GM12878 (cell line): ENCODE measurements at regions not wholly inside any gene's neighbourhood (a gene's known extent, or its start where the extent isn't known, plus 50 kb on each side); places are given as distances from the start of the nearest gene placed in this dataset.
"Not testable (repeated sequence)": the region's sequence is repeated elsewhere in the genome, so short reads cannot be mapped to it uniquely, and the experiment has no call there.

Source experiments
- ATAC-seq: fragments of 200-7000 bp; cut with Tn5 transposase; 3 replicates; pipeline ENCODE4 v1.9.1; 2020; ENCODE audit warnings: mild to moderate bottlenecking, moderate library complexity
- BruUV-seq: library from RNA; stranded (reverse); fragments of 400-500 nt; replicated peaks from 2 replicates; lab custom pipeline; 2021; lab: Mats Ljungman, UMichigan
- CTCF ChIA-PET: fragments of 300-600 bp; sonication (Branson Sonifier 250); formaldehyde crosslinking; extraction: SDS; loops from one replicate; lab custom pipeline; 2021; ENCODE audit warnings: inconsistent platforms; lab: Yijun Ruan, JAX
- POLR2A ChIA-PET: fragments of 350-600 bp; formaldehyde crosslinking; extraction: SDS; loops from one replicate; lab custom pipeline; 2021; ENCODE audit warnings: inconsistent platforms; lab: Charles Lee
- RAD21 ChIA-PET: fragments of 300-600 bp; sonication (Branson Sonifier 250); formaldehyde crosslinking; loops from one replicate; lab custom pipeline; 2023; ENCODE audit warnings: antibody characterized with exemption; ENCODE audit not compliant: unreplicated experiment; lab: Charles Lee
- SMC1A ChIA-PET: fragments of 300-600 bp; sonication (Branson Sonifier 250); formaldehyde crosslinking; loops from one replicate; lab custom pipeline; 2023; ENCODE audit not compliant: unreplicated experiment, uncharacterized antibody; lab: Charles Lee
- DNase-seq: peaks from one replicate; pipeline ENCODE4 v3.0.0-alpha.2; 2011; ENCODE audit warnings: low read depth, low spot score
- FAIRE-seq: peaks from 3 replicates; lab custom pipeline; 2011; peaks lifted over from hg19 to GRCh38; lab: Jason Lieb, UNC
- H2AFZ ChIP-seq: 2 replicates; pipeline ENCODE4 v1.6.0; 2011; ENCODE audit warnings: low read depth, low read length, control low read depth; ENCODE audit not compliant: control insufficient read depth
- H3K27ac ChIP-seq: 2 replicates; pipeline ENCODE4 v1.5.1; 2011; ENCODE audit warnings: control low read depth; ENCODE audit not compliant: control insufficient read depth, insufficient read depth
- H3K27me3 ChIP-seq, 2 experiments: replicated peaks in 1 of 2; 2 replicates each; pipeline versions ENCODE4 v1.6.0 to v1.6.1; 2011; ENCODE audit warnings: low read length in 1 of 2; ENCODE audit not compliant: control insufficient read depth in 2 of 2, insufficient read depth in 2 of 2
- H3K36me3 ChIP-seq, 2 experiments: 2 replicates each; pipeline ENCODE4 v1.5.1; 2011; ENCODE audit warnings: low read length in 1 of 2; ENCODE audit not compliant: control insufficient read depth in 2 of 2, insufficient read depth in 2 of 2
- H3K4me1 ChIP-seq: 2 replicates; pipeline ENCODE4 v1.6.1; 2011; ENCODE audit warnings: mild to moderate bottlenecking, low read length, moderate library complexity, mixed read lengths; ENCODE audit not compliant: control insufficient read depth, insufficient read depth
- H3K4me2 ChIP-seq: 2 replicates; pipeline ENCODE4 v1.6.0; 2011; ENCODE audit warnings: control low read depth; ENCODE audit not compliant: control insufficient read depth, insufficient read depth
- H3K4me3 ChIP-seq: fragments of 200-600 bp; sonication (generic); 2 replicates; pipeline ENCODE4 v1.5.1; 2016
- H3K79me2 ChIP-seq: 2 replicates; pipeline ENCODE4 v1.6.0; 2011; ENCODE audit warnings: low read length; ENCODE audit not compliant: control insufficient read depth, insufficient read depth
- H3K9ac ChIP-seq: 2 replicates; pipeline ENCODE4 v1.8.0; 2011; ENCODE audit warnings: low read length, control low read depth, mixed read lengths; ENCODE audit not compliant: control insufficient read depth, insufficient read depth
- H3K9me3 ChIP-seq: replicated peaks from 3 replicates; pipeline ENCODE4 v1.5.1; 2011; ENCODE audit warnings: mild to moderate bottlenecking, low read length; ENCODE audit not compliant: control insufficient read depth, insufficient read depth
- H4K20me1 ChIP-seq: 2 replicates; pipeline ENCODE4 v1.6.0; 2011; ENCODE audit not compliant: control insufficient read depth, insufficient read depth
- ATF2 ChIP-seq: IDR thresholded peaks from 2 replicates; pipeline ENCODE4 v1.6.1; 2012; ENCODE audit warnings: low read length, inconsistent platforms
- CHD1 ChIP-seq: IDR thresholded peaks from 2 replicates; pipeline ENCODE4 v1.6.1; 2012; ENCODE audit warnings: low read depth, low read length, improper control_type of control experiment
- NFYA ChIP-seq: IDR thresholded peaks from 2 replicates; pipeline ENCODE4 v1.6.1; 2011; ENCODE audit warnings: low read depth, mild to moderate bottlenecking, low read length, improper control_type of control experiment, borderline replicate concordance
- POLR2AphosphoS2 ChIP-seq: IDR thresholded peaks from 2 replicates; pipeline ENCODE4 v1.6.1; 2011; ENCODE audit warnings: low read depth, mild to moderate bottlenecking, low read length, improper control_type of control experiment, moderate library complexity
- RELA ChIP-seq: fragments of 450-650 bp; IDR thresholded peaks from 2 replicates; pipeline ENCODE4 v1.8.0; 2014; ENCODE audit warnings: borderline replicate concordance; ENCODE audit not compliant: partially characterized antibody
- SUPT20H ChIP-seq: IDR thresholded peaks from 2 replicates; pipeline ENCODE4 v1.6.1; 2011; ENCODE audit warnings: low read depth, mild to moderate bottlenecking, low read length, moderate library complexity, borderline replicate concordance; ENCODE audit not compliant: control insufficient read depth
- WGBS: methylation state at CpG from one replicate; pipeline ENCODE4 v1.1.6; 2016; ENCODE audit warnings: low lambda C conversion rate; ENCODE audit not compliant: insufficient replicate concordance, insufficient coverage; ENCODE audit errors: missing lambda C conversion rate; 5-methylcytosine and 5-hydroxymethylcytosine counted together
- in situ Hi-C: fragments of 300-500 bp; cut with MboI; formaldehyde crosslinking; loops from 9 replicates; pipeline ENCODE4 v1.14.3; 2018; ENCODE audit warnings: mixed read lengths
- intact Hi-C: fragments of 100-400 bp; cut with micrococcal nuclease; formaldehyde crosslinking; loops from one replicate; pipeline ENCODE4 v1.14.2; 2022; ENCODE audit not compliant: unreplicated experiment

DNA sequence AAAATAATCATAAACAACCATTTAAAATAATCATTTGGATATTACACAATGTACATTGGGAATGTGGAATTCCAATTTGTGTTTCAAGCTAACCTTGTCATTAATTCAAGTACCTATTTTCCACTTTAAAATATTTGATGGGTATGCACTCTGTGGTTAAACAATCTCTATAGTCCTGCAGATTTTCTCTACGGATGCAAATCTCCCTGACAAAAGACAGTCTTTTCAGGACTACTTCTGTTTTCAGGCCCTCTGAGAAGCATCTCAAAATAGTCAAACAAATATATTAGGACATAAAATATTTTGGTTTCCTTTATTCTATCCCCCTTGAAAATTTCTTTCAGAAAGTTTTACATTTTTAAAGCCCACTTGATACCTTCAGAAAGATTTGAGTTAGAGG lies 735.6 kb upstream of the MBL2 start (continued):
- TF ChIP-seq CHD1 = no peak
- no peak for TF ChIP-seq ATF2
- TF ChIP-seq RELA = no peak
- TF ChIP-seq SUPT20H = no peak
- no peak for TF ChIP-seq NFYA
- TF ChIP-seq POLR2AphosphoS2 = no peak

GRCh38 chr10:53504492-53504891 lies 731.9 kb upstream of the MBL2 start:
- RAD21 ChIA-PET, H3K4me1 ChIP-seq, H4K20me1 ChIP-seq, H3K9me3 ChIP-seq, FAIRE-seq, H3K9ac ChIP-seq, H3K36me3 ChIP-seq, DNase-seq, CTCF ChIA-PET, BruUV-seq, H3K27me3 ChIP-seq, ATAC-seq, H3K27ac ChIP-seq, H2AFZ ChIP-seq, H3K79me2 ChIP-seq, H3K4me2 ChIP-seq, in situ Hi-C loops, intact Hi-C loops, POLR2A ChIA-PET, SMC1A ChIA-PET, H3K4me3 ChIP-seq: not testable (repeated sequence)
- WGBS = 69% methylated on average over 2 of the region's 2 CpGs
